HG03103 (cell line): ENCODE measurements at regions not wholly inside any gene's neighbourhood (a gene's known extent, or its start where the extent isn't known, plus 50 kb on each side); places are given as distances from the start of the nearest gene placed in this dataset.
"Not testable (repeated sequence)": the region's sequence is repeated elsewhere in the genome, so short reads cannot be mapped to it uniquely, and the experiment has no call there.

Experiments used
- ATAC-seq: cut with Tn5 transposase; IDR thresholded peaks from one replicate; pipeline ENCODE4 v1.9.1; 2021; ENCODE audit warnings: low read depth; ENCODE audit not compliant: unreplicated experiment

GRCh38 chr1:65059930-65060538 is 88.0 kb upstream of the AK4 start:
- ATAC-seq, result no peak

- no peak for ATAC-seq
These were observed 85.7 kb upstream of the AK4 start for GRCh38 chr1:65062339-65062738.

DNA sequence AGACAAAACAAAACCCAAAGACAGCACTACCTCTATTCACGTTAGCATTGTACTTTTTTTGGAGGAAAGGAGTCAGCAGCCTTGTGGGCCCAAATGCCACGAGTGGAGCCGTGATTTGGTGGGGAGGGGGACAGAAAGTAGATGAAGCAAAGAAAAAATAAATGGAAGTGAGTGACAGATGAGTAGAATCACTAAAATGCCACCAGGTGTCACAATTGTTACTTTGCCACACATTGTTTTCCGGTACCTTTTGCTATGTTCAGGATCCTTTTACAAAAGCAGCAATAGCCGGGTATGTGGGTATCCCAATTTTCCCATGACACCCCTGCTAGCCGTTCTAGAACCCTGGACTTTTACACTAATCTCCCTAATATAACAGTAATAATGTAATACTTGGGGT is 85.0 kb upstream of the AK4 start:
- no peak for ATAC-seq

DNA sequence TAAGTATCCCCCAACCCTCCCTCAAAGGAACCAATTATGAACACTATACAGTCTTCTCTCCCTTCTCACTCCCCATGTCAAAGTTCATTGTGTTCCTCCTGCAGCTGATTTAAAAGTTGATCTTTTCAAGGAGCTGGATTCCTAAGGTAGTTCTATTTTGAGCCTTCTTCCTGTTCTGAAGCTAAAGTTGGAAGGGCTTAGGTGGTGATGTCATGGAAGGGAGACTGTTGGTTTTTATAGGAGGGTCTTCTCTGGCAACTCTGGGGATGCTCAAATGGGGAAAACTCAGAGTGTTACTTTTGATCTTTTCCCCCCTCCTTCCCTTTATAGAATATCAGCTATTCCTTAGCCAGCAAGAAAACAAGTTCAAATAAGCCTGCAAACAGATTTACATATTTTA is 83.0 kb upstream of the AK4 start:
- no peak for ATAC-seq

DNA sequence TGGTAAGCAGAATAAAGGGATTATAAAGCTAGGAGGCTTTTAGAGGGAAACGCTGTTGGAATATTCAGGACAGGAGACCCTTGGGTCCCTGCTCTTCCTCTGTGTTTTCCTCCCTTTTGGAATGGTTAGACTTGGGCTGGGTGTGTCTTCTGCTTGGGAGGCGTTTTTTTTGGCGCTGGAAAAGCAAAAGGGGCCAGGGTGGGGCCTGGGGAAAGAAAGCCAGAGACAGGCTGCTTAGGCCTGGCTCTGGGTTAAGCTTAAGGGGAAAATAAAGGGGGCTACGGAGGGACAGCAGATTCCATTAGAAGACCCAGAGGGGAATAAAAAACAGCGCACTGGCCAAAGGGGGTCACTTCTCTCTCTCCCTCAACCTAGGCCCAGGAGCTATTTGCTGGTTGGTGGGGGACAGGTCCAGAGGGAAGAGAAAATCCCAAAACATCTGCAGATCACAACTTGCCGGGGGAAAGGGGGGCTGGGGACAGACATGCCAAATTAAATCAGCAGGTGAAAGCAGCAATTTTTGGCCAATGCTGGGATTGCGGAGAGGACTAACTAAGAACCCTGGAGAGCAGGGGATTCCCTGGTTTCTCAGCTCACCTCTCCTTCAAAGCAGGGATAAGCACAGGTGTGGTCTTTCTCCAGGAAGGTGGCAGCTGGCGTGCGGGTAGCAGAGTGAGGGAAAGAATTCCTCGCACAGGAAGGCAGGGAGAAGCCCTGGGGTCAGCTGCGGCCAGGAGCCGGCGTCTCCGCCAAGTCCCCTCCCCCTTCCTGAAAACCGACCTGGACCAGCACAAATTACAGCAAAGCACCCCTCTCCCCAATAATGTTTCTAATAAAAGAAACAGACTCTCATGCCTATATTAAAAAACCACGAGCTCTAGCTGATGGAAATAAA is 82.2 kb upstream of the AK4 start:
- no peak for ATAC-seq

- ATAC-seq, result no peak
These were observed 81.6 kb upstream of the AK4 start for GRCh38 chr1:65066419-65066765.

- peak; percentile 41 for ATAC-seq
These were observed 81.1 kb upstream of the AK4 start for GRCh38 chr1:65066766-65067490.

DNA sequence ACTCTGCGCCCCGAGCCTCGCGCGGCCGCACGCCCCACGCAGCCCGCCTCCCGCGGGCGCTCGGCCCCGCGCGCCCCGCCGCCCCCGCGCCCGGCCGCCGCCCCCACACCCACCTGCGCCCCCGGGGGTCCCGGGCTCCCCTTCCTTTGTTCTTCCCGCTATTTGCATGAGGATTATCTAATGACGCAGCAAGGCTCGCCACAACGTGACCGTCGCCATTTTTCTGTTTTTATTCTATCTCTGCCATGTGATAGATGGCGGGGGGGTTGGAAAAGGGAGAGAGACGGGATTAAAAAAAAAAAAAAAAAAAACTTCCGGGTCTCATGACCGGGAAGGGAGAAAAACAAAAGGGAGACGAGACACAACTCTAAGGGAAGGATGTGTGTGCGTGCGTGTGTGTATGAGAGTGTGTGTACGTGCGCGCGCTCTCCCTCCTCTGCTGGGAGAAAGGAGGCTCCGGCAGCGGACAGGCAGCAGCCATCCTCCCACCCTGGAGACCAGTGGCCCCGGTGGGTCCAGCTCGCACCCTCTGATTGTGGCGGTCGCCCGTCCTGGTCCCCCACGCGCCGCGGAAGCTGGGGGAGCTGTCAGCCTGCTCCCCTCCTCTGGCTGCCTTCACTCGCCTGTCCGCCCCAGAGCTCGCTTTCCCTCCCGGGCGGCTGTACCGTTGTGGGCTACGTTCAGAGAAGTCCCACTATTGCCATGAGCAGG is 80.4 kb upstream of the AK4 start:
- peak; percentile 20 for ATAC-seq

DNA sequence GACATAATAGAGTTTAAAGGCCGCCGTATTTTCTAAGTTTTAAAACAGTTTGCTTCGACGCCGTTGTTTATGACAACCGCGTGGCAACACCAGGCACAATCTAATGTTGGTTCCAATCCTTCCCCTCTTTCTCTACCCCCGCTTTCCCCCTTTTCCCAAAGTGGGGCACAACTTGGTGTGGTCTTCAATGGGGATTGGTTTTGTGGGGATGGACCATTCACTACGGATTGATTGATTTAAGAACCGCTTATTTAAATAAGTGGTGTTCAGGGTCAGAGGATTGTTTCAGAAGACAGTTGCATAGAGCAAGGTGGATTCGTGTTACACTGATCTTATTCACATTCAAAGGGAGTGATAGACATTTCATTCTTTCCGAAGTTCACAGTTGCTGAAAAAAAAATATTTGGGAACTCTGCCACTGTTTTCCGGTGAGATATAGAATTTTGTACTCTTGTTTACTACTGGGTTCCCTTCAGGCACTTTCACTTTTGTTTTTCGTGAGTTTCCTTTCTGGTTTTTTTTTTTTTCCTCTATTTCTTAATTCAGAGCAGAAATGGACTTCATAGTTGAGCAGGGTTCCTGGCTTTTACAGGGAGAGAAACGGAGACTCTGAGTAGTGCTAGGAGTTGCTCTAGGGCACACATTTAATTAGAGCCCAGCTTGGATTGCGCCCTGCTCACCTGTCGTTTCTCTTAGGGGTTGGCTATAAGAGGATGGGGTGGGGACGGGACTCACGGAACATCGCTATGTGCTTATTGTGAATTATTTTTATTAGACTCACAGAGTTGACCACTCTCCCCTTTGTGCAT is 79.6 kb upstream of the AK4 start:
- ATAC-seq, result no peak

DNA sequence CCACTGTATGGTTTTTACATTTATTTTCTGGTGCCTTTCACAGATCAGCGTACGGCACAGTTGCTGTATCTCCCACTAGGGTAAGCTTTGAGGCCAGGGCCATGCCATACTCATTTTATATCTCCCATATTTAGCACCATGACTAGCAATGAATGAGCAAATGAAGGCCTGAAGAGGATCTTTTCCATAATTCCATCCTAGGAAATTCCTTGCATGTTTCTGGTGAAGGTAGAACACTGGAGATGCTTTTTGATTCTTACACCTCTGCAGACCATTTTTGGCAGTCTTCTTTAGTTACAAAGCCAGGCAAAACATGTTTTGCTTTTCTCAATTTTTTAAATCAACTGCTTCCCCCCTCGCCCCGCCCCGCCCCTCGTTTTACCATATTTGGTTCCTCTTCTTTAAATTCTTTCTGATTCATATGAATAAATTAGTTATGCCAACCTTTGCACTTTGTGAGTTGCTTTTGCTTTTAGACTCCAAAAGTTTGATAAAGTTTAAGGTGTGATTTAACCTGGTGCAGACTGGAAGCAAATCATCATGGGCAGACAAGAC is 78.9 kb upstream of the AK4 start:
- no peak for ATAC-seq

GRCh38 chr1:65072845-65073244 is 75.2 kb upstream of the AK4 start:
- no peak for ATAC-seq

- peak; percentile 76 for ATAC-seq
These were observed 72.7 kb upstream of the AK4 start for GRCh38 chr1:65075123-65075976.

DNA sequence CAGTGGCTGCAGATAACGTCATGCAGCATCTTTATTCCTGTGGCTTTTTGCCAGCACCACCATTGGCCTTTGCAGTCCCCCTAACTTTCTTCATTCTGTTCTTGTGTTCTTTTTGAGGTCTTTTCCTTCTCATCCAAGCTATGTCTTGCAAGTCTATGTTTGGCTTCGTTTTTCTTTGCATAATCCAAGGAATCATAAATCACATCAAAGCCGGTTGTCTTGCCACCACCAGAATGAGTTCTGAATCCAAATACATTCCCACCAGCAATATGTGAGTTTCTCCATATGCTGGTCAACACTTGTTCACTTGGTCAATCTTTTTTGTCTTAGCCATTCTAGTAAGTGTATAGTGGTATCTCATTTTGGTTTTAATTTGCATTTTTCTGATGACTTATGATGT is 70.6 kb upstream of the AK4 start:
- no peak for ATAC-seq

DNA sequence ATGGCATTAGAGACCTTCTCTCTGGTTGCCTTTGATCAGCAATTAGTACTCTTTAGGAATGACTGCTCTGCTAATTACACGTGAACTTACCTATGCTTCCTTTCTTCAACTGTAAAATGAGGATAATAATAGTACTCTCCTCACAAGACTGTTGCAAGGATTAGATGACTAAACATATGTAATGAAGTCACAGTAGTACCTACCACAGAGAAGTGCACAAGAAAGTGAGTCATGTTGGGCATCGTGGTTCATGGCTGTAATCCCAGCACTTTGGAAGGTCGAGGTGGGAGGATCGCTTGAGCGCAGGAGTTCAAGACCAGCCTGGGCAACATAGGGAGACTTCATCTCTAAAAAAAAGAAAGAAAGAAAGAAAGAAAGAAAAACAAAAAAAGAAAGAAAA is 68.1 kb upstream of the AK4 start:
- no peak for ATAC-seq

DNA sequence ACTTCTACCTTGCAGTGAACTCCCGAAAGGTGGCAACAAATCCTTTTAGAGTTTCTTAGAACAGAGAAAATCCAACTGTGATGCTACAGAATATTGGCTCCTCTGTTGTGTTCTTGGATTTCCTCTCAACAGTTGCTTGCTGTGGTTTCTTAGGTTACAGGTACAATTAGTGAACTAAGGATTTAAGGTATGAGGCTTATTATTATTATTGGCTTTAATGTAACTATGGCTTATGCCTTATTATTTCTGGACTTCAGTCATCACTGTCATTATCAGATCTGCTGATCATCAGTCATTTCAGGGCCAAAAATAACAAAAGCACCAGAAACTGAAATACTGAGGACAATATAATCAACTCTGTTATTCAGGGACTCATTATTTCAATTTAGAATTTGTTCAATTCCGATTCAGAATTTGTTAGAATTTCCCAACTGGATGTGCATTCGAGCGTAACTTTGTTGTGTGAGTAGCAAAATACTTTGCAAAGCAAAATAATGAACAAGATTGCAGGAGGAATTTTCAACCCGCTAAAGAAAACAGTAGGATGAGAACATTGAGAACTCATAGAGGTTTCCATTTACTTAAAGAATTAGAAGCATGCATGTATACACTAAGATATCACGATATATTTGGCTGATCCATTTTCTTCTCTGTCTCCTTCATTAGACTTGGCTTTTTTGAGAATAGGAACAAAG is 65.5 kb upstream of the AK4 start:
- ATAC-seq, result no peak

DNA sequence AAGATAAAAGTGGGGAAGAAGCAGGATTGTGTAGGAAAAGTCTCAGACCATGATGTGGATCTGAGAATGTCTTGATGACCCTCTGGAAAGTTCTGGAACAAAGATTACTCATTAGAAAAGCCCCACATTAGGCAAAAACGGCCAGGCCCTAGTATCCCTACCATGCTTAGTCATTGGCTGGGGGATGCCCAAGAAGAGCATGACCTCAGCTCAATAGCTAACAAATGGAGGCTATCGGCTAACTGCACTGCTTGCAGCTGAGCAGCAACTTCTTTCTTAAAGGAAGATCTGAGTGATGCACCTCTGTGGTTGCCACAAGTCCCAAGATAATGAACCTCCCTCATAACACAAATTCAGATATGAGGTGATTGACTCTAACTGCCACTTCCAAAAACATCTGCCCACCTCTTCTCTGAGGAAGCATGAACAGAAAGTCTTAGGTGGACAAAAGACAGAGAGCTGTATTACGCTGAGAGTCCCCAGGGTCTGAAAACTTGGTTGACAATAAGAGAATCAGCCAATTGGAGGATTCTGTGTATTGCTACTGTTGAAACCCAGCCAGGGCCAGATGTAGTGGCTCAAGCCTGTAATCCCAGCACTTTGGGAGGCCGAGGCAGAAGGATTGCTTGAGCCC is 64.6 kb upstream of the AK4 start:
- peak; percentile 60 for ATAC-seq

DNA sequence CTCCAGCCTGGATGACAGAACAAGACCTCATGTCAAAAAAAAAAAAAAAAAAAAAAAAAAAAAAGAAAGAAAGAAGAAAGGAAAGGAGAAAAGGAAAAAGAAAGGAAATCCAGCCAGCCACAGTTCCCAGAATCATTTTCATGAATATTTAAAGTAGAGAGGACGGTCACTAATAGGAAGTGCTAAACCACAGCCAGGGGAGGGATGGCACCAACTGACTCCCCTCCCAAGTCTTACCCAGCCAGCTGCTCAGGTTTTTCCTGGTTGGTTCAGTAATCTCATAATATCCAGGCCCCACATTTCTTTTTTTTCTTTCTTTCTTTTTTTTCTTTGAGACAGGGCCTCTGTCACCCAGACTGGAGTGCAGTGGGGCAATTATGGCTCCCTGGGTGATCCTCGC is 63.9 kb upstream of the AK4 start:
- ATAC-seq, result no peak

DNA sequence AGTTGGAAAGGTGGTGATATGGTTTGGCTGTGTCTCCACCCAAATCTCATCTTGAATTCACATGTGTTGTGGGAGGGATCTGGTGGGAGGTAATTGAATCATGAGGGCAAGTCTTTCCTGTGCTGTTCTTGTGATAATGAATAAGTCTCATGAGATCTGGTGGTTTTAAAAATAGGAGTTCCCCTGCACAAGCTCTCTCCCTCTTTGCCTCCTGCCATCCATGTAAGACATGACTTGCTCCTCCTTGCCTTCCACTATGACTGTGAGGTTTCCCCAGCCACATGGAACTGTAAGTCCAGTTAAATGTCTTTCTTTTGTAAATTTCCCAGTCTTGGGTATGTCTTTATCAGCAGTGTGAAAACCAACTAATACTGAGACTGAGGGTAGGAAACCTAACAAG is 60.5 kb upstream of the AK4 start:
- ATAC-seq, result not testable (repeated sequence)
